H1 (cell line): ENCODE measurements at regions not wholly inside any gene's neighbourhood (a gene's known extent, or its start where the extent isn't known, plus 50 kb on each side); places are given as distances from the start of the nearest gene placed in this dataset.
A peak's percentile ranks its signal among the peaks of the same experiment; 100 is the strongest.

Experiments used
- CTCF ChIA-PET: fragments of 300-600 bp; sonication (Branson Sonifier 250); formaldehyde crosslinking; loops from one replicate; lab custom pipeline; 2021; ENCODE audit not compliant: partially characterized antibody; lab: Charles Lee
- POLR2A ChIA-PET: fragments of 300-600 bp; sonication (Branson Sonifier 250); formaldehyde crosslinking; loops from one replicate; lab custom pipeline; 2021; ENCODE audit warnings: inconsistent platforms; ENCODE audit not compliant: partially characterized antibody; lab: Charles Lee
- DNase-seq, 2 experiments: peaks; one replicate each; pipeline versions ENCODE4 v3.0.0 to v3.0.0-alpha.2; 2010 to 2022; ENCODE audit warnings: low spot score in 2 of 2, low read depth in 1 of 2, mixed read lengths in 1 of 2
- FAIRE-seq: peaks from 2 replicates; lab custom pipeline; 2011; peaks lifted over from hg19 to GRCh38; lab: Jason Lieb, UNC
- H2AFZ ChIP-seq: 2 replicates; pipeline ENCODE4 v1.8.1; 2012; ENCODE audit warnings: low read length, inconsistent platforms
- H2AK5ac ChIP-seq: 2 replicates; pipeline ENCODE4 v1.6.1; 2013; ENCODE audit warnings: low read depth, low read length
- H2BK120ac ChIP-seq: replicated peaks from 2 replicates; pipeline ENCODE3; 2013; ENCODE audit warnings: low read depth, low read length, inconsistent platforms
- H2BK12ac ChIP-seq: 2 replicates; pipeline ENCODE4 v1.6.1; 2013; ENCODE audit warnings: low read depth, low read length
- H2BK15ac ChIP-seq: 2 replicates; pipeline ENCODE4 v1.6.1; 2013; ENCODE audit warnings: low read length
- H2BK20ac ChIP-seq: 2 replicates; pipeline ENCODE4 v1.6.1; 2013; ENCODE audit warnings: low read length
- H2BK5ac ChIP-seq: 2 replicates; pipeline ENCODE4 v1.6.1; 2013; ENCODE audit warnings: low read depth, low read length
- H3K14ac ChIP-seq: 2 replicates; pipeline ENCODE4 v1.6.1; 2013; ENCODE audit warnings: inconsistent platforms; ENCODE audit not compliant: insufficient read length
- H3K18ac ChIP-seq: 2 replicates; pipeline ENCODE4 v1.6.1; 2013; ENCODE audit warnings: low read length; ENCODE audit errors: extremely low read depth
- H3K23ac ChIP-seq: 2 replicates; pipeline ENCODE4 v1.6.1; 2013; ENCODE audit warnings: inconsistent platforms; ENCODE audit not compliant: insufficient read length
- H3K23me2 ChIP-seq: 2 replicates; pipeline ENCODE4 v1.6.1; 2013; ENCODE audit warnings: low read depth, low read length
- H3K27ac ChIP-seq: 2 replicates; pipeline ENCODE4 v1.6.1; 2011; ENCODE audit warnings: low read depth, low read length, inconsistent platforms
- H3K27me3 ChIP-seq, 4 experiments: replicated peaks in 1 of 4; 1 replicate in 1 of 4; 2 replicates in 3 of 4; pipeline versions ENCODE4 v1.6.1 to v1.8.1; 2011 to 2013; ENCODE audit warnings: low read length in 3 of 4, mild to moderate bottlenecking in 3 of 4, inconsistent platforms in 2 of 4, mixed read lengths in 2 of 4, moderate library complexity in 1 of 4; ENCODE audit not compliant: control insufficient read depth in 3 of 4, insufficient read depth in 3 of 4; ENCODE audit errors: extremely low read depth in 1 of 4
- H3K36me3 ChIP-seq, 4 experiments: 2 replicates each; pipeline versions ENCODE4 v1.6.1 to v1.8.1; 2011 to 2013; ENCODE audit warnings: mild to moderate bottlenecking in 4 of 4, low read length in 3 of 4, moderate library complexity in 2 of 4, control low read depth in 1 of 4, inconsistent platforms in 1 of 4; ENCODE audit not compliant: insufficient read depth in 4 of 4, control insufficient read depth in 2 of 4
- H3K4ac ChIP-seq: replicated peaks from 2 replicates; pipeline ENCODE3; 2013; ENCODE audit warnings: low read length, low read depth, mixed read lengths, inconsistent platforms; ENCODE audit not compliant: insufficient read length
- H3K4me1 ChIP-seq, 4 experiments: replicated peaks in 1 of 4; 1 replicate in 1 of 4; 2 replicates in 3 of 4; pipeline versions ENCODE4 v1.6.1 to v1.8.1; 2011 to 2013; ENCODE audit warnings: low read length in 3 of 4, inconsistent platforms in 2 of 4, mixed read lengths in 1 of 4; ENCODE audit not compliant: insufficient read depth in 4 of 4, control insufficient read depth in 3 of 4
- H3K4me2 ChIP-seq, 2 experiments: 2 replicates each; pipeline versions ENCODE4 v1.6.1 to v1.8.1; 2011 to 2013; ENCODE audit warnings: low read depth in 2 of 2, low read length in 2 of 2, control low read depth in 1 of 2, inconsistent platforms in 1 of 2, mild to moderate bottlenecking in 1 of 2; ENCODE audit not compliant: insufficient read depth in 1 of 2
- H3K4me3 ChIP-seq, 4 experiments: fragments of 200-600, 300-600 bp in 1 of 4; sonication (generic), shearing (Covaris generic), sonication (Bioruptor Twin) in 1 of 4; 2 replicates each; pipeline versions ENCODE4 v1.5.1 to v1.8.1; 2011 to 2016; ENCODE audit warnings: low read length in 4 of 4, low read depth in 3 of 4, control low read depth in 2 of 4, inconsistent platforms in 2 of 4, mild to moderate bottlenecking in 2 of 4, mixed read lengths in 1 of 4, moderate library complexity in 1 of 4; ENCODE audit not compliant: insufficient read depth in 2 of 4; ENCODE audit errors: extremely low read depth in 1 of 4
- H3K56ac ChIP-seq: replicated peaks from 2 replicates; pipeline ENCODE3; 2013; ENCODE audit warnings: low read depth, mild to moderate bottlenecking, mixed read lengths, low read length, inconsistent platforms; ENCODE audit not compliant: insufficient read length
- H3K79me1 ChIP-seq: 2 replicates; pipeline ENCODE4 v1.6.1; 2013; ENCODE audit warnings: low read depth, low read length, control low read depth
- H3K79me2 ChIP-seq, 2 experiments: 2 replicates each; pipeline versions ENCODE4 v1.6.1 to v1.8.1; 2012 to 2013; ENCODE audit warnings: low read length in 2 of 2, mild to moderate bottlenecking in 2 of 2, inconsistent platforms in 1 of 2; ENCODE audit not compliant: insufficient read depth in 2 of 2, control insufficient read depth in 1 of 2
- H3K9ac ChIP-seq, 4 experiments: replicated peaks in 1 of 4; 1 replicate in 1 of 4; 2 replicates in 3 of 4; pipeline versions ENCODE4 v1.6.1 to v1.8.1; 2011 to 2013; ENCODE audit warnings: low read depth in 3 of 4, low read length in 3 of 4, control low read depth in 2 of 4, mild to moderate bottlenecking in 2 of 4, moderate library complexity in 2 of 4, inconsistent platforms in 1 of 4; ENCODE audit errors: extremely low read depth in 1 of 4
- H3K9me3 ChIP-seq, 2 experiments: 2 replicates each; pipeline versions ENCODE4 v1.6.1 to v1.8.1; 2012 to 2013; ENCODE audit warnings: mild to moderate bottlenecking in 2 of 2, moderate library complexity in 2 of 2, control low read depth in 1 of 2, inconsistent platforms in 1 of 2, low read depth in 1 of 2, low read length in 1 of 2, mixed read lengths in 1 of 2; ENCODE audit not compliant: insufficient read depth in 2 of 2
- H4K20me1 ChIP-seq, 2 experiments: replicated peaks in 1 of 2; 2 replicates each; pipeline versions ENCODE3 to v1.8.1; 2011 to 2013; ENCODE audit warnings: inconsistent platforms in 2 of 2, low read length in 2 of 2, mild to moderate bottlenecking in 1 of 2; ENCODE audit not compliant: insufficient read depth in 2 of 2, control insufficient read depth in 1 of 2
- H4K5ac ChIP-seq: 2 replicates; pipeline ENCODE4 v1.6.1; 2013; ENCODE audit warnings: low read length, low read depth, mixed read lengths, inconsistent platforms; ENCODE audit not compliant: insufficient read length
- H4K8ac ChIP-seq: 2 replicates; pipeline ENCODE4 v1.8.0; 2013; ENCODE audit warnings: mild to moderate bottlenecking, moderate library complexity, low read length, inconsistent platforms; ENCODE audit not compliant: insufficient read depth; ENCODE audit errors: extremely low read depth
- H4K91ac ChIP-seq: replicated peaks from 2 replicates; pipeline ENCODE3; 2013; ENCODE audit warnings: low read length, mixed read lengths, inconsistent platforms; ENCODE audit not compliant: insufficient read length
- E2F6 ChIP-seq: IDR thresholded peaks from 2 replicates; pipeline ENCODE4 v1.6.1; 2012; ENCODE audit warnings: inconsistent platforms
- EP300 ChIP-seq, 2 experiments: IDR thresholded peaks; 1 replicate in 1 of 2; 2 replicates in 1 of 2; pipeline ENCODE4 v1.6.1; 2011 to 2012; ENCODE audit warnings: low read depth in 2 of 2, low read length in 2 of 2, mild to moderate bottlenecking in 2 of 2, borderline replicate concordance in 1 of 2, inconsistent platforms in 1 of 2, moderate library complexity in 1 of 2
- WGBS, 2 experiments: shearing (Covaris generic) in 1 of 2; methylation state at CpG; one replicate each; pipeline versions ENCODE4 v1.1.6 to v1.1.7; 2013 to 2015; ENCODE audit warnings: low lambda C conversion rate in 2 of 2, mixed read lengths in 2 of 2, inconsistent platforms in 1 of 2, low coverage in 1 of 2, missing lambda C conversion rate in 1 of 2; ENCODE audit not compliant: insufficient replicate concordance in 2 of 2, insufficient coverage in 1 of 2, insufficient read length in 1 of 2; ENCODE audit errors: extremely low coverage in 1 of 2, missing lambda C conversion rate in 1 of 2; 5-methylcytosine and 5-hydroxymethylcytosine counted together

DNA sequence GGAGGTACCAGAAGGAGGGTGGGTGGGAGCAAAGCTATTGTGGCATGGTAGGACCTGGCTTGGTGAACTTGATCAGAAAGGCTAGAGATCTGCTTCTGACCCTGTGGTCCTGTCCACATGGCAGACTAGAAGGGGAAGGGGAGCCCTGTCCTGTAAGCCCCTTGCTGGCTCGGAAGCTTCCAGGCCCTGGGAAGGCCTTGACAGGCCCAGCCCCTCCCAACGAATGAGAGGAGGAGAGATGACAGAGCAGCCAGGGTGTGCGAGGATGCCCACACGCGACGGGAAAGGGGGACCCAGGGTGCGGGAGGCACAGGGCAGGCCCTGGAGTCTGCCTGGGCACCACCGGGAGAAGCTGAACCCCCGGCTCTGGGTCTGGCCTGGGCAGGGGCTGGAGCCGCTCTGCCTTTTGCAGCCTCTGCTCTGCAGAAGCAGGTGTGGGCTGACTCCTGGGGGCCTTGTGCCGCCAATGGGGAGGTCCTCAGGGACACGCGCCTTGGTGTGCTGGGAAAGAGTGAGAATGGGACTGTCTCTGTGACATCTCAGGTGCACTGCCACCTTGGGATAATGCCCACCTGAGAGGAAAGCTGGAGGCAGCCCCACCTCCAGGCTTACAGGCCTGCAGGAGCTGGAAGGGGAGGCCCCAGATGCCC is 1447.5 kb downstream of the BRD1 start:
- POLR2A ChIA-PET, result no interaction called here
- H3K14ac ChIP-seq, result no peak overlapping the region
- TF ChIP-seq EP300 (IDR thresholded peaks at IDR 0.05; ENCODE audit: borderline replicate concordance in 1 of 2, low read depth in 2 of 2, low read length in 2 of 2) (no peak), E2F6 (no peak)
- DNase-seq (peak in 1 of 2 experiments; percentile 42), FAIRE-seq (no peak)
- WGBS, 2 experiments, result 91% methylated on average over 8 of the region's 13 CpGs; no CpG with 5 or more reads in 1 of the 2 experiments
- H2BK120ac ChIP-seq, result no peak overlapping the region
- no peak overlapping the region for H3K4me2 ChIP-seq
- H4K8ac ChIP-seq, result no peak overlapping the region; the same call in 1 of the 2 replicates
- 0 out of 2 replicates have a peak overlapping the region, but pooled peaks have one; percentile 27 for H2BK12ac ChIP-seq
- 0 out of 2 replicates have a peak overlapping the region, but pooled peaks have one; percentile 13 for H2BK20ac ChIP-seq
- no peak overlapping the region for H3K4me3 ChIP-seq
- H3K27me3 ChIP-seq, result peaks cover 0 to 3% (median 0%) of the 10 kb centered on the region in 4 experiments; a peak in 5 of 7 replicates
- CTCF ChIA-PET, result interaction anchor here (0.6 kb wide), 1 partner anchor 130 kb away, joined by 3 read pairs; no protein-coding TSS in a partner anchor
- no peak overlapping the region for H2AFZ ChIP-seq
- H3K23ac ChIP-seq, result no peak overlapping the region
- no peaks in the 10 kb centered on the region for H4K20me1 ChIP-seq
- no peaks in the 10 kb centered on the region for H3K36me3 ChIP-seq
- no peak overlapping the region for H2BK15ac ChIP-seq
- H2AK5ac ChIP-seq, result no peak overlapping the region
- H2BK5ac ChIP-seq, result no peak overlapping the region
- H3K23me2 ChIP-seq, result no peaks in the 10 kb centered on the region
- no peak overlapping the region for H3K4ac ChIP-seq
- H3K27ac ChIP-seq, result no peak overlapping the region
- H3K9ac ChIP-seq, result no peak overlapping the region
- peaks cover 0 to 8% (median 3%) of the 10 kb centered on the region in 4 experiments; a peak in 3 of 7 replicates for H3K4me1 ChIP-seq
- H4K5ac ChIP-seq, result no peak overlapping the region
- no peaks in the 10 kb centered on the region for H3K79me2 ChIP-seq
- H4K91ac ChIP-seq, result no peak overlapping the region
- H3K79me1 ChIP-seq, result no peaks in the 10 kb centered on the region
- no peak overlapping the region for H3K18ac ChIP-seq
- no peak overlapping the region for H3K56ac ChIP-seq
- no peaks in the 10 kb centered on the region for H3K9me3 ChIP-seq
